HepG2 (cell line): ENCODE measurements at regions not wholly inside any gene's neighbourhood (a gene's known extent, or its start where the extent isn't known, plus 50 kb on each side); places are given as distances from the start of the nearest gene placed in this dataset.

Source experiments
- ATAC-seq: fragments of 200-7000 bp; cut with Tn5 transposase; 3 replicates; pipeline ENCODE4 v1.9.1; 2020; ENCODE audit warnings: mild to moderate bottlenecking, moderate library complexity
- BruUV-seq: library from RNA; stranded (reverse); fragments of 400-500 nt; replicated peaks from 2 replicates; lab custom pipeline; 2021; lab: Mats Ljungman, UMichigan
- CTCF ChIA-PET: fragments of 300-600 bp; formaldehyde crosslinking; extraction: SDS; loops from one replicate; lab custom pipeline; 2021; ENCODE audit warnings: low total read pairs, inconsistent platforms, low intra/inter-chr PET ratio; lab: Yijun Ruan, JAX
- POLR2A ChIA-PET: fragments of 350-600 bp; sonication (Branson Sonifier 250); formaldehyde crosslinking; loops from one replicate; lab custom pipeline; 2020; ENCODE audit warnings: antibody characterized with exemption, inconsistent platforms; lab: Yijun Ruan, JAX
- DNase-seq: peaks from one replicate; pipeline ENCODE4 v3.0.0-alpha.2; 2015; ENCODE audit warnings: low spot score
- FAIRE-seq: peaks from 3 replicates; lab custom pipeline; 2011; peaks lifted over from hg19 to GRCh38; lab: Jason Lieb, UNC
- H2AFZ ChIP-seq: one replicate; pipeline ENCODE4 v1.6.1; 2011; ENCODE audit warnings: low read length, inconsistent platforms
- H3K27ac ChIP-seq: fragments of 300-600 bp; 3 replicates; pipeline ENCODE4 v1.8.0; 2011; ENCODE audit warnings: mixed run types, mild to moderate bottlenecking, mixed read lengths, low read length, inconsistent platforms; ENCODE audit not compliant: insufficient read depth; ENCODE audit errors: extremely low read length
- H3K27me3 ChIP-seq, 2 experiments: fragments of 200-600 bp in 1 of 2; 2 replicates in 1 of 2; 3 replicates in 1 of 2; pipeline versions ENCODE4 v1.6.0 to v1.8.0; 2011; ENCODE audit warnings: low read length in 2 of 2, mild to moderate bottlenecking in 2 of 2, moderate library complexity in 2 of 2, inconsistent platforms in 1 of 2; ENCODE audit not compliant: insufficient read depth in 2 of 2, control insufficient read depth in 1 of 2
- H3K36me3 ChIP-seq, 2 experiments: fragments of 200-600 bp in 1 of 2; replicated peaks in 1 of 2; 2 replicates in 1 of 2; 3 replicates in 1 of 2; pipeline versions ENCODE4 v1.5.1 to v1.8.0; 2011; ENCODE audit warnings: low read length in 2 of 2, inconsistent platforms in 1 of 2; ENCODE audit not compliant: insufficient read depth in 2 of 2, control insufficient read depth in 1 of 2
- H3K4me1 ChIP-seq: 2 replicates; pipeline ENCODE4 v1.5.1; 2012; ENCODE audit warnings: low read length, inconsistent platforms; ENCODE audit not compliant: insufficient read depth
- H3K4me2 ChIP-seq: 2 replicates; pipeline ENCODE4 v1.6.0; 2011; ENCODE audit warnings: low read depth, low read length, inconsistent platforms
- H3K4me3 ChIP-seq, 3 experiments: fragments of 200-600 bp in 1 of 3; sonication (generic), shearing (Covaris generic) in 1 of 3; replicated peaks in 1 of 3; 2 replicates each; pipeline ENCODE4 v1.5.1; 2011 to 2016; ENCODE audit warnings: low read length in 3 of 3, inconsistent platforms in 2 of 3, low read depth in 2 of 3, mild to moderate bottlenecking in 2 of 3, control low read depth in 1 of 3, mixed read lengths in 1 of 3; ENCODE audit not compliant: insufficient read depth in 1 of 3
- H3K79me2 ChIP-seq: one replicate; pipeline ENCODE4 v1.6.1; 2011; ENCODE audit warnings: low read length, inconsistent platforms; ENCODE audit not compliant: insufficient read depth
- H3K9ac ChIP-seq: 2 replicates; pipeline ENCODE4 v1.6.0; 2011; ENCODE audit warnings: mild to moderate bottlenecking, low read depth, low read length, inconsistent platforms; ENCODE audit not compliant: insufficient read depth
- H3K9me3 ChIP-seq: 2 replicates; pipeline ENCODE4 v1.5.1; 2012; ENCODE audit warnings: mild to moderate bottlenecking, low read length
- H4K20me1 ChIP-seq: 2 replicates; pipeline ENCODE4 v1.6.0; 2011; ENCODE audit warnings: inconsistent platforms, mild to moderate bottlenecking, low read length, moderate library complexity; ENCODE audit not compliant: insufficient read depth
- BRD4 ChIP-seq: sonication (generic); formaldehyde crosslinking; IDR thresholded peaks from 2 replicates; pipeline ENCODE4 v1.4.0; 2020; ENCODE audit warnings: missing genetic modification reagents
- CAMTA2 ChIP-seq: sonication (generic); formaldehyde crosslinking; IDR thresholded peaks from 2 replicates; pipeline ENCODE4 v1.4.0; 2020; ENCODE audit warnings: mild to moderate bottlenecking, missing genetic modification reagents, borderline replicate concordance
- CREB3 ChIP-seq: sonication (generic); formaldehyde crosslinking; IDR thresholded peaks from 2 replicates; pipeline ENCODE4 v1.5.0; 2020; ENCODE audit warnings: missing genetic modification reagents
- FOXP4 ChIP-seq: sonication (generic); formaldehyde crosslinking; IDR thresholded peaks from 2 replicates; pipeline ENCODE4 v1.4.0; 2020; ENCODE audit warnings: missing genetic modification reagents
- IRF1 ChIP-seq: sonication (generic); formaldehyde crosslinking; IDR thresholded peaks from 2 replicates; pipeline ENCODE4 v1.4.0; 2020; ENCODE audit warnings: low read depth, mild to moderate bottlenecking, missing genetic modification reagents
- MIER3 ChIP-seq: IDR thresholded peaks from 2 replicates; pipeline ENCODE4 v1.6.1; 2016; ENCODE audit warnings: missing compliant biosample characterization, borderline replicate concordance
- RCOR2 ChIP-seq: IDR thresholded peaks from 2 replicates; pipeline ENCODE4 v1.6.1; 2016; ENCODE audit warnings: missing biosample characterization, missing genetic modification reagents
- RFXANK ChIP-seq: IDR thresholded peaks from 2 replicates; pipeline ENCODE4 v1.6.1; 2016
- SAFB2 ChIP-seq: sonication (generic); formaldehyde crosslinking; IDR thresholded peaks from 2 replicates; pipeline ENCODE4 v1.5.1; 2020; ENCODE audit warnings: missing genetic modification reagents, low read depth, mild to moderate bottlenecking, borderline replicate concordance
- ZFP62 ChIP-seq: sonication (generic); formaldehyde crosslinking; IDR thresholded peaks from 2 replicates; pipeline ENCODE4 v1.4.0; 2020; ENCODE audit warnings: missing genetic modification reagents
- ZNF230 ChIP-seq: sonication (generic); formaldehyde crosslinking; IDR thresholded peaks from 2 replicates; pipeline ENCODE4 v1.4.0; 2020; ENCODE audit warnings: mild to moderate bottlenecking, missing genetic modification reagents
- WGBS: methylation state at CpG from one replicate; pipeline ENCODE4 v1.1.6; 2017; ENCODE audit warnings: low lambda C conversion rate; 5-methylcytosine and 5-hydroxymethylcytosine counted together
- in situ Hi-C: cut with HindIII; loops from 2 replicates; pipeline ENCODE4 v1.10.0; 2017; ENCODE audit warnings: low pct_unique_long_range_greater_than_20kb; ENCODE audit not compliant: extremely low pct_ligation_motif_present
- intact Hi-C: fragments of 100-400 bp; cut with micrococcal nuclease; formaldehyde crosslinking; loops from one replicate; pipeline ENCODE4 v1.10.0; 2022; ENCODE audit not compliant: unreplicated experiment

- H3K4me3 ChIP-seq = no peak overlapping the region
- no peak for DNase-seq
- H3K27ac ChIP-seq = no peak overlapping the region
- H2AFZ ChIP-seq = no peak overlapping the region
- in situ Hi-C loops = no loop called here
- TF ChIP-seq FOXP4 (no peak), CREB3 (CRISPR knock-in tag) (no peak), CAMTA2 (CRISPR knock-in tag) (no peak), IRF1 (CRISPR knock-in tag) (no peak), ZFP62 (no peak), BRD4 (CRISPR knock-in tag) (no peak), SAFB2 (CRISPR knock-in tag) (no peak), ZNF230 (CRISPR knock-in tag) (no peak), MIER3 (CRISPR knock-in tag) (no peak), RCOR2 (CRISPR knock-in tag) (no peak), RFXANK (CRISPR knock-in tag) (no peak)
- CTCF ChIA-PET = no interaction called here
- intact Hi-C loops = no loop called here
- no peak for ATAC-seq
- no peaks in the 10 kb centered on the region; the same call in 1 of the 2 replicates for H3K9me3 ChIP-seq
- no TSS peak for BruUV-seq
- FAIRE-seq = no peak
- H4K20me1 ChIP-seq = no peaks in the 10 kb centered on the region
- no peaks in the 10 kb centered on the region for H3K4me1 ChIP-seq
- no peaks in the 10 kb centered on the region for H3K27me3 ChIP-seq
- H3K79me2 ChIP-seq = no peaks in the 10 kb centered on the region
- no peaks in the 10 kb centered on the region for H3K36me3 ChIP-seq
- H3K4me2 ChIP-seq = no peak overlapping the region
- no peak overlapping the region for H3K9ac ChIP-seq
- POLR2A ChIA-PET = no interaction called here
- WGBS = 10% methylated on average over 4 of the region's 4 CpGs
Measured at GRCh38 chr9:87310827-87311523, 186.7 kb upstream of the DAPK1 start.
